ENCODE measurements at regions not wholly inside any gene's neighbourhood (a gene's known extent, or its start where the extent isn't known, plus 50 kb on each side); places are given as distances from the start of the nearest gene placed in this dataset.

DNA sequence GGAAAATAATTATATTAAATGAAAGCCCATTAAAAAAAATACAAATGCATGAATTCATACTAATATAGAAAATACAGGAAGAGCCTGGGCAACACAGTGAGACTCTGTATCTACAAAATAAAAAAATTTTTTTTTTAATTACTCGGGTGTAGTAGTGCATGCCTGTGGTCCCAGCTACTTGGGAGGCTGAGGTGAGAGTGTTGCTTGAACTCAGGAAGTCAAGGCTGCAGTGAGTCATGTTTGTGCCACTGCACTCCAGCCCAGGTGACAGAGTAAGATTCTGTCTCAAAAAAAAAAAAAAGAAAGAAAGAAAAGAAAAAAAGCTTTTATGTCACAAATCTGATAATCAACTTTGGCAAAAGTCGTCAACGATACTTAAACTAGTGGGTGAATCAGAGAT, 80.6 kb upstream of the PLEKHA5 start:
- H3K27ac ChIP-seq = no peak overlapping the region
- no peak for TF ChIP-seq ZFX (IDR thresholded peaks at IDR 0.05)

DNA sequence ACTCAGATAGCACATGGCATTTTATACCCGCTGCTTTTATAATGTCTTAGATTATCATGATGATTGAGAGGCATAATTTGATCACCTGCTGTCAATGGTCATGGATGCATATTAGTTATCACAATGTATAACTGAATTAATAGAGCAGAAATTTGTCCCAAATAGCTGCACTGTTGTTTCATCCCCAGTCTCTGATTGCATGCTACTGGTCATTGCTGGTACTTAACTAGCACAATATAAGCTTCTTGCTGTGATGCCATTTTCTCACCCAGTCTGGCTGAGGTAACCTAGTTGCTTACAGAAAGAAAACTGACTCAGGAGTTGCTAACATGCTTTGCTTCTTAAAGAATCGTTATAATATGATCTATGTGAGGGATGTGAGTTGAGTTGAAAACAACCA, 76.8 kb upstream of the PLEKHA5 start:
- no peak for TF ChIP-seq ZFX (IDR thresholded peaks at IDR 0.05)
- TF ChIP-seq, protein P1, sequence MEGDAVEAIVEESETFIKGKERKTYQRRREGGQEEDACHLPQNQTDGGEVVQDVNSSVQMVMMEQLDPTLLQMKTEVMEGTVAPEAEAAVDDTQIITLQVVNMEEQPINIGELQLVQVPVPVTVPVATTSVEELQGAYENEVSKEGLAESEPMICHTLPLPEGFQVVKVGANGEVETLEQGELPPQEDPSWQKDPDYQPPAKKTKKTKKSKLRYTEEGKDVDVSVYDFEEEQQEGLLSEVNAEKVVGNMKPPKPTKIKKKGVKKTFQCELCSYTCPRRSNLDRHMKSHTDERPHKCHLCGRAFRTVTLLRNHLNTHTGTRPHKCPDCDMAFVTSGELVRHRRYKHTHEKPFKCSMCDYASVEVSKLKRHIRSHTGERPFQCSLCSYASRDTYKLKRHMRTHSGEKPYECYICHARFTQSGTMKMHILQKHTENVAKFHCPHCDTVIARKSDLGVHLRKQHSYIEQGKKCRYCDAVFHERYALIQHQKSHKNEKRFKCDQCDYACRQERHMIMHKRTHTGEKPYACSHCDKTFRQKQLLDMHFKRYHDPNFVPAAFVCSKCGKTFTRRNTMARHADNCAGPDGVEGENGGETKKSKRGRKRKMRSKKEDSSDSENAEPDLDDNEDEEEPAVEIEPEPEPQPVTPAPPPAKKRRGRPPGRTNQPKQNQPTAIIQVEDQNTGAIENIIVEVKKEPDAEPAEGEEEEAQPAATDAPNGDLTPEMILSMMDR (conservative IDR thresholded peaks at IDR 0.05) = no peak
- no peak overlapping the region for H3K27ac ChIP-seq

DNA sequence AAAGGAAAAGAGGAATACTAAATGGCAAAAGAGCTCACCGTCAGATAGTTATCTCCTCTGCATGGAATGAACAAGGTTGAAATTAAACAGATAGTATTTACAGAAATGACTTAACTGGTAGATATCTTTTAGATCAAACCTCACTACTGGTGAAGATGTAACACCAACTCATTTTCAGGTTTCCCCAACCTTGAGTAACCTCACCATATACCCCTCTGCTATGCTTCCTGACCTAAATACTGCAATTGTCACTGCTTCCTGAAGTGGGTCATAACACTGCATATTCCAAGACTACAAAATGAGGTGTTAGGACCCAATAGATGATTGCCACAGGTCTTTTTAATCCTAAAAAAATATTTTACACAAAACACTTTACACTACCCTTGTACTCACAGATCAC, 76.3 kb upstream of the PLEKHA5 start:
- no peak overlapping the region for H3K27ac ChIP-seq
- TF ChIP-seq, protein P1 (conservative IDR thresholded peaks at IDR 0.05) = no peak
- TF ChIP-seq ZFX (IDR thresholded peaks at IDR 0.05) = no peak

DNA sequence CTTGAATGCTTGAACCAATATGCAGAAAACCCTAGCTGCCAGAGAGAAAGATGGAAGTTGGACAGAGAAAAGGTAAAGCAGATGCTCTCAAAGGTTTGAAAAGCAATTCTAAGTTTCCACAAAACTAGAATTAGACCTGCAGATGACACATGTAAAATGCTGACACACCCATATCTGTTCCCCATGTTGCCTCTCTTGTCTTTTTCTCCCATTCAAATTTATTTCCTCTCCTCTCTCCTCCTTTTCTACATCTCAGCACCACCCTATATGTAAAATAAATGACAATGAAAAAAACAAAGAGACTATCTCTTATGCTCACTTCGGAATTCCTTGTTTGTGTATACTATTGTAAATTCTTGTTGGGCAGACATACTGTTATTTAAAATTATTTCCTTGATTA, 75.5 kb upstream of the PLEKHA5 start:
- TF ChIP-seq ZFX (IDR thresholded peaks at IDR 0.05) = no peak
- TF ChIP-seq, protein P1 (conservative IDR thresholded peaks at IDR 0.05) = no peak
- no peak overlapping the region for H3K27ac ChIP-seq

DNA sequence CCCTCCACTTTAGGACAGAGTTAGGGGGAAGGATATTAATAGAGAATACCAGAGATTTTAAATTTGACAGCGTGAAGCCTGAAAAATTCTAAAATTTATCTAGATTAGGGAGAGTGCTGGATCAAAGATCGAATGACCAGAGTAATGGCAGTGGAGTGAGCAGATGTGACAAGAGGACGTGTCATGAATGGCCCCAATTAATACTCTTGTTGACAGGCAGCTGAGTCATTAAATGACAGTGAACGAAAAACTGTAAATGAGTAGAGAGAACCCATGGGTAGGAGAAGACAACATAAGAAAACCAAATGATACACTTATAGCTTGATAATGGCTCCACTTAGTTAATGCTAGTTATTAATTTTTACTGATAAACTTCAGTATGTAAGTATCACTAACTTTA, 73.9 kb upstream of the PLEKHA5 start:
- TF ChIP-seq ZFX (IDR thresholded peaks at IDR 0.05) = no peak
- TF ChIP-seq, protein P1 (conservative IDR thresholded peaks at IDR 0.05) = no peak
- no peak overlapping the region for H3K27ac ChIP-seq

DNA sequence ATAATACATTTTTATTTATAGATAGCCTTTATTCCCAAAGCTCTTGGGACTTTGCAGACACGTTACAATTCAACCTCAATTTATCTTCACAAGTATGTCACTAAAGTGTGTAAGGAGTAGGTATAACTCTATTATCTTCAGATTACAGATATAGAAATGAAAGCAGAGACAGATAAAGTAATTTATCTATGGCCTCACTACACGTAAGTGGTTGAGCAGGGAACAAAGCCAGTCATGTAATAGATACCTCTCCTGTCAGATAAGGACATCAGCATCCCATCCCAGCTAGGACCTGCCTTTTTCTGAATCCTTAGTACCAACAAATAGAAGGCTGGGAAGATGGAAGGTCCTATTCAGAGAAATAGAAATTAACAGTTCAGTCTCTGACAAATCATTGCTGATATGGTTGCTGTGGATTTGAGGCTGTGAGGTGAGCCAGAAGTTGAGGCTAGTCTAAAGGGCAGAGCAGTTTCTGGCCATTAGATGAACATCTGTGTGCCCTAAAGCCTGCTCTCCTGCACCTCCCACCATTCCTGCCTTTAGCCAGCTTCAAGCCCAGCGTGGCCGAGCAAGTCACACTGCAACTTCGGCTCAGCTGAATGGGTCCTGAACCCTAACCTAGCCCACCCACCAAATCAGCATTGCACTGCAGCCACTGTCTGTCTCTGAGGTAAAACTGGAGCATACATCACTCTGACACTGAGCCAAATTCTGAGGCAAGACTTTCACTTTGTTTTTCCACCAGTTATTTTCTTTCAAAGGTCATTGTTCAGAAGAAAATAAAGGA, 71.1 kb upstream of the PLEKHA5 start:
- TF ChIP-seq ZFX (IDR thresholded peaks at IDR 0.05) = no peak
- TF ChIP-seq, protein P1 (conservative IDR thresholded peaks at IDR 0.05) = no peak
- H3K27ac ChIP-seq = no peak overlapping the region

DNA sequence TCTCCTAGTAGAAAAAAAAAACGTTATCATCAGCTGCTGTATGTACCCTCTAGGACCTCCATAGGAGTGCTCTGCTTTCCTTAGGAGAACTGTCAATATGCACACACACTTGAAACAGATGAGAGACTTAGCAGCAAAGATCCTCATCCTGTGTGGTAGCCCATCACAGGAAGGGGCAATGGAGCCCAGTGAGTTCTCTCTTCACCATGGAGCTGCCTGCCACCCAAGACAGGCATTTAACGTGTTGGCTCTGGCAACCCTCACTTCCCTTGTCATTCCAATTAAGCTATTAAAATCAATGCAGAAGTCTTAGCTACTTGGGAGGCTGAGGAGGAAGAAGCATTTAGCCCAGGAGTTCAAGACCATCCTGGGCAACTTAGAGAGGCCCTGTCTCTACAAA, 64.8 kb upstream of the PLEKHA5 start:
- no peak for TF ChIP-seq ZFX (IDR thresholded peaks at IDR 0.05)
- TF ChIP-seq, protein P1 (conservative IDR thresholded peaks at IDR 0.05) = no peak
- H3K27ac ChIP-seq = no peak overlapping the region

DNA sequence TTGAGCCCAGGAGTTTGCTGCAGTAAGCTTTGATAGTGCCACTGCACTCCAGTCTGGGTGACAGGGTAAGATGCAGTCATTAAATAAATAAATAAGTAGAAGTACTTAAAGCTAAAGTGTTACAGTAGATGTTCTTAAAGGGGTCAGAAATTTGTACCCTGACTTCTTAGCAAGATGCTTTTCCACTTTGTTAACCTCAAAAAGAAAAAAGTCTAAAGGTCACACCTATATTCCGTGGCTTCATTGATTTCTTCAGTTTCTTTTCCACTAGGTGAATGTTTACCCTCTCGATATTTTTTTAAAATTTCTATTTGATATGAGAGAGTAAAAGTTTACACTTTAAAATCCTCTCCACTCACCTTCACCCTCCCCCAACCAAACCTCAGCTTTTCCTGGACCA, 64.3 kb upstream of the PLEKHA5 start:
- no peak overlapping the region for H3K27ac ChIP-seq
- no peak for TF ChIP-seq ZFX (IDR thresholded peaks at IDR 0.05)
- TF ChIP-seq, protein P1 (conservative IDR thresholded peaks at IDR 0.05) = no peak

Data from C4-2B (cell line).